A549 (cell line): ENCODE measurements at regions not wholly inside any gene's neighbourhood (a gene's known extent, or its start where the extent isn't known, plus 50 kb on each side); places are given as distances from the start of the nearest gene placed in this dataset.

Source experiments
- ATAC-seq, 2 experiments: fragments of 200-7000 bp in 1 of 2; fragments of >200 bp in 1 of 2; cut with Nextera tagmentation in 1 of 2; cut with Tn5 transposase in 1 of 2; 3 replicates each; pipeline versions ENCODE4 v1.8.0 to v1.9.1; 2018 to 2020; ENCODE audit warnings: mild to moderate bottlenecking in 1 of 2, moderate library complexity in 1 of 2
- CTCF ChIA-PET: fragments of 300-600 bp; sonication (Branson Sonifier 250); formaldehyde crosslinking; extraction: SDS; loops from one replicate; lab custom pipeline; 2021; ENCODE audit warnings: antibody characterized with exemption, inconsistent platforms; lab: Yijun Ruan, JAX
- POLR2A ChIA-PET: fragments of 350-600 bp; formaldehyde crosslinking; extraction: SDS; loops from one replicate; lab custom pipeline; 2021; ENCODE audit warnings: antibody characterized with exemption, inconsistent platforms; lab: Yijun Ruan, JAX
- DNase-seq, 2 experiments: peaks; one replicate each; pipeline versions ENCODE4 v3.0.0 to v3.0.0-alpha.2; 2011 to 2016; ENCODE audit warnings: low read depth in 1 of 2, low spot score in 1 of 2
- FAIRE-seq: peaks from 2 replicates; lab custom pipeline; 2011; peaks lifted over from hg19 to GRCh38; lab: Jason Lieb, UNC
- H3K27ac ChIP-seq, 2 experiments: fragments of >200 bp; sonication (Bioruptor Twin); formaldehyde crosslinking; 3 replicates each; pipeline ENCODE4 v1.5.1; 2016 to 2017
- H3K4me1 ChIP-seq: fragments of >200 bp; sonication (Bioruptor Twin); formaldehyde crosslinking; 3 replicates; pipeline ENCODE4 v1.6.1; 2016
- H3K4me2 ChIP-seq: fragments of >200 bp; sonication (Bioruptor Twin); formaldehyde crosslinking; 3 replicates; pipeline ENCODE4 v1.6.1; 2016
- H3K4me3 ChIP-seq: fragments of >200 bp; sonication (Bioruptor Twin); formaldehyde crosslinking; 3 replicates; pipeline ENCODE4 v1.5.1; 2016
- H3K9me3 ChIP-seq: fragments of >200 bp; sonication (Bioruptor Twin); formaldehyde crosslinking; 3 replicates; pipeline ENCODE4 v1.6.1; 2016
- CBX2 ChIP-seq: fragments of 200-600 bp; sonication (generic); IDR thresholded peaks from 2 replicates; pipeline ENCODE4 v1.6.1; 2016; ENCODE audit warnings: low read depth, mild to moderate bottlenecking, borderline replicate concordance
- CEBPB ChIP-seq, 2 experiments: fragments of >200 bp in 1 of 2; sonication (Bioruptor Twin) in 1 of 2; formaldehyde crosslinking in 1 of 2; IDR thresholded peaks; 2 replicates each; pipeline ENCODE4 v1.6.1; 2012 to 2016
- CHD2 ChIP-seq: fragments of 150-350 bp; IDR thresholded peaks from 2 replicates; pipeline ENCODE4 v1.6.1; 2014; ENCODE audit warnings: low read length; ENCODE audit not compliant: partially characterized antibody
- CHD4 ChIP-seq: fragments of 200-600 bp; sonication (generic); IDR thresholded peaks from 2 replicates; pipeline ENCODE4 v1.6.1; 2016; ENCODE audit warnings: antibody characterized with exemption, mild to moderate bottlenecking, borderline replicate concordance
- EHF ChIP-seq: fragments of 250-450 bp; sonication (Bioruptor Pico); IDR thresholded peaks from 2 replicates; pipeline ENCODE4 v1.5.0; 2020; ENCODE audit warnings: mild to moderate bottlenecking
- EHMT2 ChIP-seq: fragments of 200-600 bp; sonication (generic); IDR thresholded peaks from 2 replicates; pipeline ENCODE4 v1.6.1; 2016; ENCODE audit warnings: antibody characterized with exemption, low read depth, mild to moderate bottlenecking, moderate library complexity
- ESRRA ChIP-seq: fragments of 150-350 bp; IDR thresholded peaks from 2 replicates; pipeline ENCODE4 v1.6.1; 2014; ENCODE audit warnings: mild to moderate bottlenecking, low read length, borderline replicate concordance
- FOSL2 ChIP-seq, 2 experiments: fragments of 450-650 bp in 1 of 2; fragments of >200 bp in 1 of 2; sonication (Bioruptor Twin) in 1 of 2; formaldehyde crosslinking; IDR thresholded peaks; 2 replicates each; pipeline versions ENCODE4 v1.5.0 to v1.6.1; 2016 to 2020; ENCODE audit warnings: mild to moderate bottlenecking in 1 of 2, moderate library complexity in 1 of 2
- FOXS1 ChIP-seq: fragments of 250-450 bp; sonication (Bioruptor Pico); IDR thresholded peaks from 2 replicates; pipeline ENCODE4 v1.5.0; 2020; ENCODE audit warnings: mild to moderate bottlenecking, moderate library complexity
- GATA3 ChIP-seq: IDR thresholded peaks from 2 replicates; pipeline ENCODE4 v1.6.1; 2012; ENCODE audit warnings: borderline replicate concordance
- HOXB13 ChIP-seq: fragments of 250-450 bp; sonication (Bioruptor Pico); IDR thresholded peaks from 2 replicates; pipeline ENCODE4 v1.5.0; 2020; ENCODE audit warnings: low read depth, mild to moderate bottlenecking, moderate library complexity
- HOXB5 ChIP-seq: fragments of 250-450 bp; sonication (Bioruptor Pico); IDR thresholded peaks from 2 replicates; pipeline ENCODE4 v1.5.0; 2020; ENCODE audit warnings: mild to moderate bottlenecking, moderate library complexity
- JUN ChIP-seq, 2 experiments: fragments of >200 bp; sonication (Bioruptor Twin); formaldehyde crosslinking; IDR thresholded peaks; 2 replicates in 1 of 2; 3 replicates in 1 of 2; pipeline ENCODE4 v1.6.1; 2016 to 2017
- JUNB ChIP-seq: fragments of >200 bp; sonication (Bioruptor Twin); formaldehyde crosslinking; IDR thresholded peaks from 2 replicates; pipeline ENCODE4 v1.6.1; 2016
- MAX ChIP-seq: IDR thresholded peaks from 2 replicates; pipeline ENCODE4 v1.6.1; 2012
- NFE2L2 ChIP-seq: fragments of 150-350 bp; conservative IDR thresholded peaks from 2 replicates; pipeline ENCODE4 v1.6.1; 2014; ENCODE audit warnings: low read length
- NPAS2 ChIP-seq: fragments of 250-450 bp; sonication (Bioruptor Pico); IDR thresholded peaks from 2 replicates; pipeline ENCODE4 v1.8.0; 2022; ENCODE audit warnings: mild to moderate bottlenecking, moderate library complexity, borderline replicate concordance
- POLR2AphosphoS2 ChIP-seq: conservative IDR thresholded peaks from 2 replicates; pipeline ENCODE4 v1.6.1; 2012; ENCODE audit warnings: low read length, improper control_type of control experiment, inconsistent platforms
- RAD21 ChIP-seq, 2 experiments: fragments of >200 bp in 1 of 2; sonication (Bioruptor Twin) in 1 of 2; formaldehyde crosslinking in 1 of 2; IDR thresholded peaks in 1 of 2; conservative IDR thresholded peaks in 1 of 2; 2 replicates in 1 of 2; 3 replicates in 1 of 2; pipeline ENCODE4 v1.6.1; 2012 to 2018; ENCODE audit warnings: inconsistent platforms in 1 of 2
- RCOR1 ChIP-seq: fragments of 150-350 bp; IDR thresholded peaks from 2 replicates; pipeline ENCODE4 v1.6.1; 2014; ENCODE audit warnings: antibody characterized with exemption, low read length, low read depth
- RNF2 ChIP-seq: fragments of 200-600 bp; sonication (generic); IDR thresholded peaks from 2 replicates; pipeline ENCODE4 v1.6.1; 2016; ENCODE audit warnings: low read depth, mild to moderate bottlenecking, antibody characterized with exemption, moderate library complexity, borderline replicate concordance
- SREBF2 ChIP-seq: fragments of 450-650 bp; IDR thresholded peaks from 2 replicates; pipeline ENCODE4 v1.6.1; 2014; ENCODE audit warnings: mild to moderate bottlenecking, moderate library complexity
- TFCP2L1 ChIP-seq: fragments of 250-450 bp; sonication (Bioruptor Pico); IDR thresholded peaks from 2 replicates; pipeline ENCODE4 v1.5.0; 2021; ENCODE audit warnings: mild to moderate bottlenecking
- TP53 ChIP-seq: fragments of 250-450 bp; sonication (Bioruptor Pico); IDR thresholded peaks from 2 replicates; pipeline ENCODE4 v1.5.0; 2021; ENCODE audit warnings: mild to moderate bottlenecking, moderate library complexity
- ZFP36 ChIP-seq: fragments of 450-650 bp; IDR thresholded peaks from 2 replicates; pipeline ENCODE4 v1.6.1; 2014; ENCODE audit warnings: borderline replicate concordance; ENCODE audit not compliant: partially characterized antibody
- ZSCAN20 ChIP-seq: fragments of 250-450 bp; sonication (Bioruptor Pico); IDR thresholded peaks from 2 replicates; pipeline ENCODE4 v1.8.0; 2022; ENCODE audit warnings: mild to moderate bottlenecking, moderate library complexity
- WGBS: methylation state at CpG from one replicate; pipeline ENCODE4 v1.1.6; 2017; ENCODE audit errors: missing lambda C conversion rate; 5-methylcytosine and 5-hydroxymethylcytosine counted together
- TF ChIP-seq, protein P1 (sequence below): fragments of 250-450 bp; sonication (Bioruptor Pico); IDR thresholded peaks from 2 replicates; pipeline ENCODE4 v1.5.0; 2020; ENCODE audit warnings: low read depth, mild to moderate bottlenecking, moderate library complexity
- TF ChIP-seq, protein P2 (sequence below): IDR thresholded peaks from 2 replicates; pipeline ENCODE4 v1.6.1; 2012; ENCODE audit warnings: low read depth, borderline replicate concordance
- TF ChIP-seq, protein P3 (sequence below): fragments of 450-650 bp; IDR thresholded peaks from 2 replicates; pipeline ENCODE4 v1.6.1; 2014; ENCODE audit warnings: antibody characterized with exemption

GRCh38 chr1:218217040-218217439, 68.1 kb upstream of the RRP15 start:
- 62% methylated on average over 4 of the region's 4 CpGs for WGBS
- no peak for ATAC-seq
- CTCF ChIA-PET: no interaction called here

DNA sequence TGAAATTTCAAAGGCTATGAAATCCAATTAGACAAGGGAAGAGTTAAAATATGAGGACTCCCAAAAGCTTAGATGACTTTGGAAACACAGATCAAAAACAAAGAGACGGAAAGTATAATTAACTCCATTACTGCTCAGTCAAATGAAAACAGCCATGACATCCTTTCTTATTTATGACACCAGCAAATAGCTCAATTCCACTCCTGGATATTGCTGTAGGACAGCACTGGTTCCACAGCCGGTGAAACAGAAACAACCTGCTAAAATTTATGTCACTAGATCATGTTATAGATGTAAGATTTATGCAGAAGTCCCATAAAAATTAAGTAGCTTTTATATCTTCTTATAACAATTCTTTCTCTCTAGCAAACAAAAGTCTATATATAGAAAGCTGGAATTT, 65.6 kb upstream of the RRP15 start:
- Histone ChIP-seq H3K27ac (no peak overlapping the region), H3K4me1 (no peaks in the 10 kb centered on the region), H3K4me2 (no peak overlapping the region), H3K4me3 (no peak overlapping the region), H3K9me3 (no peaks in the 10 kb centered on the region)
- ChIA-PET POLR2A (no interaction called here), CTCF (no interaction called here)
- TF ChIP-seq GATA3: no peak
- no peak for TF ChIP-seq ZSCAN20
- TF ChIP-seq EHF (CRISPR knock-in tag): no peak
- no peak for TF ChIP-seq CHD2
- TF ChIP-seq RCOR1: no peak
- no peak for TF ChIP-seq HOXB5 (CRISPR knock-in tag)
- no peak for TF ChIP-seq SREBF2
- no peak for TF ChIP-seq JUN (IDR thresholded peaks at IDR 0.05)
- no peak for TF ChIP-seq NFE2L2
- TF ChIP-seq JUNB: no peak
- TF ChIP-seq CBX2: no peak
- TF ChIP-seq, protein P1, sequence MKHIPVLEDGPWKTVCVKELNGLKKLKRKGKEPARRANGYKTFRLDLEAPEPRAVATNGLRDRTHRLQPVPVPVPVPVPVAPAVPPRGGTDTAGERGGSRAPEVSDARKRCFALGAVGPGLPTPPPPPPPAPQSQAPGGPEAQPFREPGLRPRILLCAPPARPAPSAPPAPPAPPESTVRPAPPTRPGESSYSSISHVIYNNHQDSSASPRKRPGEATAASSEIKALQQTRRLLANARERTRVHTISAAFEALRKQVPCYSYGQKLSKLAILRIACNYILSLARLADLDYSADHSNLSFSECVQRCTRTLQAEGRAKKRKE: no peak
- TF ChIP-seq, protein P2, sequence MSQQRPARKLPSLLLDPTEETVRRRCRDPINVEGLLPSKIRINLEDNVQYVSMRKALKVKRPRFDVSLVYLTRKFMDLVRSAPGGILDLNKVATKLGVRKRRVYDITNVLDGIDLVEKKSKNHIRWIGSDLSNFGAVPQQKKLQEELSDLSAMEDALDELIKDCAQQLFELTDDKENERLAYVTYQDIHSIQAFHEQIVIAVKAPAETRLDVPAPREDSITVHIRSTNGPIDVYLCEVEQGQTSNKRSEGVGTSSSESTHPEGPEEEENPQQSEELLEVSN: no peak
- TF ChIP-seq NPAS2: no peak
- TF ChIP-seq RNF2: no peak
- no peak for TF ChIP-seq RAD21 (conservative IDR thresholded peaks at IDR 0.05 in 1 of 2, IDR thresholded peaks at IDR 0.05 in 1 of 2)
- no peak for TF ChIP-seq HOXB13
- TF ChIP-seq CHD4: no peak
- TF ChIP-seq TP53 (CRISPR knock-in tag): no peak
- TF ChIP-seq, protein P3, sequence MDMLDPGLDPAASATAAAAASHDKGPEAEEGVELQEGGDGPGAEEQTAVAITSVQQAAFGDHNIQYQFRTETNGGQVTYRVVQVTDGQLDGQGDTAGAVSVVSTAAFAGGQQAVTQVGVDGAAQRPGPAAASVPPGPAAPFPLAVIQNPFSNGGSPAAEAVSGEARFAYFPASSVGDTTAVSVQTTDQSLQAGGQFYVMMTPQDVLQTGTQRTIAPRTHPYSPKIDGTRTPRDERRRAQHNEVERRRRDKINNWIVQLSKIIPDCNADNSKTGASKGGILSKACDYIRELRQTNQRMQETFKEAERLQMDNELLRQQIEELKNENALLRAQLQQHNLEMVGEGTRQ: no peak
- ATAC-seq (no peak), DNase-seq (no peak), FAIRE-seq (no peak)
- WGBS: 54% methylated on average over 2 of the region's 2 CpGs

More at GRCh38 chr1:218217040-218217439, 68.1 kb upstream of the RRP15 start:
- no peak overlapping the region for H3K27ac ChIP-seq
- no peaks in the 10 kb centered on the region for H3K9me3 ChIP-seq
- no peaks in the 10 kb centered on the region; the same call in 1 of the 3 replicates for H3K4me1 ChIP-seq
- H3K4me2 ChIP-seq: no peak overlapping the region
- no peak for TF ChIP-seq ESRRA
- TF ChIP-seq FOXS1 (CRISPR knock-in tag): no peak
- no peak for TF ChIP-seq FOSL2 (IDR thresholded peaks at IDR 0.05)
- no peak for TF ChIP-seq FOSL2 (CRISPR knock-in tag; IDR thresholded peaks at IDR 0.05)
- no peak for TF ChIP-seq NPAS2
- TF ChIP-seq ZFP36: no peak
- TF ChIP-seq TFCP2L1 (CRISPR knock-in tag): no peak
- TF ChIP-seq POLR2AphosphoS2: no peak
- TF ChIP-seq MAX: no peak
- TF ChIP-seq RAD21 (conservative IDR thresholded peaks at IDR 0.05 in 1 of 2, IDR thresholded peaks at IDR 0.05 in 1 of 2): no peak
- TF ChIP-seq, protein P1: no peak
- no peak for TF ChIP-seq RNF2
- no peak for TF ChIP-seq EHMT2
- TF ChIP-seq CEBPB (IDR thresholded peaks at IDR 0.05): no peak
- TF ChIP-seq SREBF2: no peak
- TF ChIP-seq CHD4: no peak
- FAIRE-seq: no peak
- no peak overlapping the region for H3K4me3 ChIP-seq
- no peak for DNase-seq
- POLR2A ChIA-PET: interaction anchor here (0.7 kb wide), 1 partner anchor 68 kb away, joined by 3 read pairs; no protein-coding TSS in a partner anchor
